A673 (cell line): ENCODE measurements at regions not wholly inside any gene's neighbourhood (a gene's known extent, or its start where the extent isn't known, plus 50 kb on each side); places are given as distances from the start of the nearest gene placed in this dataset.

Source experiments
- EZH2 ChIP-seq: fragments of 200-600 bp; sonication (generic); IDR thresholded peaks from 2 replicates; pipeline ENCODE4 v1.6.1; 2017; ENCODE audit warnings: borderline replicate concordance, low read depth, mild to moderate bottlenecking, mixed read lengths, antibody characterized with exemption, low read length; ENCODE audit not compliant: poor library complexity, severe bottlenecking
- TF ChIP-seq, protein P1 (sequence below): fragments of 300-800, 200-600 bp; sonication (generic); conservative IDR thresholded peaks from 2 replicates; pipeline ENCODE4 v1.5.1; 2017; ENCODE audit warnings: low read depth, mild to moderate bottlenecking, antibody characterized with exemption, low read length, moderate library complexity, mixed read lengths

DNA sequence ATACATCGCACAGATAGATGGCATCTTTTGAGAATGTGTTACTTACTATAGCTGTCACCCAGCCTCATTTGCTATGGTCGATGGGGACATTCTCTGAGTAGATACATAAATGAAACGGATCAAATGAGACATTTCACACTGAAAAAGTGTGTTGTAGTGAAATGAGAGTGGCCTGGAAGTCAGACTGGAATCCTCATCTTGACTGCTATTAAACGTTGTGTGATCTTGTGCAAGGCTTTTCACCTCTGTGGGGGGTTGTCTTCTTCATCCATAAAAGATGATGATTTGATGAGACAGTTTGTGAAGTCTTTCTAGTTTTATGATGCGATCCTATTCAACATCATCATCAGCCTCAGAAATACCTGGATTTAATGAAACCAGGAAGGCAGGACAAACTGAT lies 155.4 kb upstream of the MYO3A start:
- TF ChIP-seq, protein P1, sequence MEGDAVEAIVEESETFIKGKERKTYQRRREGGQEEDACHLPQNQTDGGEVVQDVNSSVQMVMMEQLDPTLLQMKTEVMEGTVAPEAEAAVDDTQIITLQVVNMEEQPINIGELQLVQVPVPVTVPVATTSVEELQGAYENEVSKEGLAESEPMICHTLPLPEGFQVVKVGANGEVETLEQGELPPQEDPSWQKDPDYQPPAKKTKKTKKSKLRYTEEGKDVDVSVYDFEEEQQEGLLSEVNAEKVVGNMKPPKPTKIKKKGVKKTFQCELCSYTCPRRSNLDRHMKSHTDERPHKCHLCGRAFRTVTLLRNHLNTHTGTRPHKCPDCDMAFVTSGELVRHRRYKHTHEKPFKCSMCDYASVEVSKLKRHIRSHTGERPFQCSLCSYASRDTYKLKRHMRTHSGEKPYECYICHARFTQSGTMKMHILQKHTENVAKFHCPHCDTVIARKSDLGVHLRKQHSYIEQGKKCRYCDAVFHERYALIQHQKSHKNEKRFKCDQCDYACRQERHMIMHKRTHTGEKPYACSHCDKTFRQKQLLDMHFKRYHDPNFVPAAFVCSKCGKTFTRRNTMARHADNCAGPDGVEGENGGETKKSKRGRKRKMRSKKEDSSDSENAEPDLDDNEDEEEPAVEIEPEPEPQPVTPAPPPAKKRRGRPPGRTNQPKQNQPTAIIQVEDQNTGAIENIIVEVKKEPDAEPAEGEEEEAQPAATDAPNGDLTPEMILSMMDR: no peak
- no peak for TF ChIP-seq EZH2
